ENCODE measurements at regions not wholly inside any gene's neighbourhood (a gene's known extent, or its start where the extent isn't known, plus 50 kb on each side); places are given as distances from the start of the nearest gene placed in this dataset.

GRCh38 chr11:59266491-59266890 lies 53.8 kb upstream of the MPEG1 start:
- Mint-ChIP-seq H3K27ac (no peak overlapping the region), H3K27me3 (ENCODE audit: low read depth) (peaks cover 3% of the 10 kb centered on the region), H3K36me3 (ENCODE audit: low read depth) (no peaks in the 10 kb centered on the region), H3K9me3 (no peaks in the 10 kb centered on the region), H3K4me3 (no peak overlapping the region), H3K4me1 (peaks cover 4% of the 10 kb centered on the region)
- no peak for TF ChIP-seq CTCF (IDR thresholded peaks at IDR 0.05; ENCODE audit: unreplicated experiment in 3 of 3)

GRCh38 chr11:59265735-59266134 lies 53.0 kb upstream of the MPEG1 start:
- Mint-ChIP-seq H3K4me1 (peaks cover 4% of the 10 kb centered on the region), H3K27ac (no peak overlapping the region), H3K27me3 (ENCODE audit: low read depth) (peaks cover 3% of the 10 kb centered on the region), H3K4me3 (no peak overlapping the region), H3K36me3 (ENCODE audit: low read depth) (no peaks in the 10 kb centered on the region), H3K9me3 (no peaks in the 10 kb centered on the region)
- TF ChIP-seq CTCF (IDR thresholded peaks at IDR 0.05; ENCODE audit: unreplicated experiment in 3 of 3): no peak

- no peak overlapping the region for H3K4me3 Mint-ChIP-seq
- TF ChIP-seq CTCF (IDR thresholded peaks at IDR 0.05; ENCODE audit: unreplicated experiment in 3 of 3): no peak
- no peak overlapping the region for H3K27ac Mint-ChIP-seq
- no peaks in the 10 kb centered on the region for H3K9me3 Mint-ChIP-seq
- H3K36me3 Mint-ChIP-seq (ENCODE audit: low read depth): no peaks in the 10 kb centered on the region
- peaks cover 4% of the 10 kb centered on the region for H3K4me1 Mint-ChIP-seq
- H3K27me3 Mint-ChIP-seq (ENCODE audit: low read depth): peaks cover under 1% of the 10 kb centered on the region
Observed at GRCh38 chr11:59264736-59265135, 52.0 kb upstream of the MPEG1 start.

- Mint-ChIP-seq H3K4me3 (no peak overlapping the region), H3K27me3 (ENCODE audit: low read depth) (peaks cover 3% of the 10 kb centered on the region), H3K27ac (no peak overlapping the region), H3K36me3 (ENCODE audit: low read depth) (no peaks in the 10 kb centered on the region), H3K9me3 (no peaks in the 10 kb centered on the region), H3K4me1 (peaks cover 4% of the 10 kb centered on the region)
- TF ChIP-seq CTCF (IDR thresholded peaks at IDR 0.05; ENCODE audit: unreplicated experiment in 3 of 3): no peak
Observed at GRCh38 chr11:59263225-59263894, 50.6 kb upstream of the MPEG1 start.

Data from nephron (organoid).